ENCODE measurements at regions not wholly inside any gene's neighbourhood (a gene's known extent, or its start where the extent isn't known, plus 50 kb on each side); places are given as distances from the start of the nearest gene placed in this dataset.

DNA sequence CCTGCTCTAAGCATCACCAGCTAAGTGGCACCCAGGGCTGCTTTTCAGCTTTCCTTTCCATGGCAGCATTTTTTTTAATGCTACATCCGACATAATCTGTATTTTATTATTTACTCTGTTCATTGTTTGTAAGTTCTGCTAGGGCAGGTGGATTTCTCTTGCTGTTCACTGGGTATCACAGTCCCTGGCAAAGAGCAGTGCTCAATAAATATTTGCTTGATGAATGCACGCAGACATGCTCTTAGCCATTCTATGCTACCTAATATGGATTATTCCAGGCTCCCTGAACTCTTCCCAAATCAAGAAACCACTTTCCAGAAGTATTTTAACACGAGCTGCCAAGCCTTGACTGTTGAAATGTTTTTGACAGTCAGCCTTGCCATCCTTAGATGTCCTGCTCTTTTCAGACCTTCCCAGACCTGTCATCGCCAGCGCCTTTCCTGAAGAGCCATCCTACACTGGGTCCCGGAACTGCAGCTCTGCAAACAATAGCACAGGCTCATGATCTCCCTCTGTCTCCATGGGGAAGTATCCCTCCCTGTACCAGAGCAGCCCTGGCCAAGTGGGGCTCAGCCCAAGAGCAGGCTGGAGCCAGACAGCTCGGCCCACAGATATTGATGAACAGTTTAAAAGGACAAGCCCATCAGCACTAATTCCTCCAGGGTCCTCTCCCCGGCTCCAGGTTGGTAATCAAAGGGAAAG is 136.5 kb upstream of the CDH4 start:
- Histone ChIP-seq H3K4me2 (ENCODE audit: insufficient read depth in 1 of 2, low read depth in 2 of 2, low read length in 2 of 2) (no peak overlapping the region), H4K91ac (replicated peaks; ENCODE audit: insufficient read length, low read length) (no peak overlapping the region), H3K4me1 (replicated peaks in 1 of 4; ENCODE audit: control insufficient read depth in 3 of 4, insufficient read depth in 4 of 4, low read length in 3 of 4) (peaks cover 0 to under 1% (median 0%) of the 10 kb centered on the region in 4 experiments; a peak in 1 of 7 replicates), H4K8ac (ENCODE audit: extremely low read depth, insufficient read depth, low read length) (no peak overlapping the region), H2AK5ac (ENCODE audit: low read depth, low read length) (no peak overlapping the region), H2BK15ac (ENCODE audit: low read length) (no peak overlapping the region), H2AFZ (ENCODE audit: low read length) (no peak overlapping the region), H3K18ac (ENCODE audit: extremely low read depth, low read length) (no peak overlapping the region), H3K79me2 (ENCODE audit: control insufficient read depth in 1 of 2, insufficient read depth in 2 of 2, low read length in 2 of 2) (no peaks in the 10 kb centered on the region), H4K20me1 (replicated peaks in 1 of 2; ENCODE audit: control insufficient read depth in 1 of 2, insufficient read depth in 2 of 2, low read length in 2 of 2) (no peaks in the 10 kb centered on the region), H2BK12ac (ENCODE audit: low read depth, low read length) (no peak overlapping the region), H2BK5ac (ENCODE audit: low read depth, low read length) (no peak overlapping the region), H3K4me3 (ENCODE audit: extremely low read depth in 1 of 4, insufficient read depth in 2 of 4, low read depth in 3 of 4, low read length in 4 of 4) (no peak overlapping the region), H3K56ac (replicated peaks; ENCODE audit: insufficient read length, low read depth, low read length) (no peak overlapping the region), H3K9ac (replicated peaks in 1 of 4; ENCODE audit: extremely low read depth in 1 of 4, low read depth in 3 of 4, low read length in 3 of 4) (no peak overlapping the region), H2BK20ac (ENCODE audit: low read length) (no peak overlapping the region), H2BK120ac (replicated peaks; ENCODE audit: low read depth, low read length) (no peak overlapping the region), H3K27ac (ENCODE audit: low read depth, low read length) (no peak overlapping the region), H3K27me3 (replicated peaks in 1 of 4; ENCODE audit: control insufficient read depth in 3 of 4, extremely low read depth in 1 of 4, insufficient read depth in 3 of 4, low read length in 3 of 4) (peaks cover 2 to 19% (median 8%) of the 10 kb centered on the region in 4 experiments; a peak in 5 of 7 replicates), H3K23ac (ENCODE audit: insufficient read length) (no peak overlapping the region), H3K79me1 (ENCODE audit: low read depth, low read length) (no peaks in the 10 kb centered on the region), H3K4ac (replicated peaks; ENCODE audit: insufficient read length, low read depth, low read length) (no peak overlapping the region), H3K36me3 (ENCODE audit: control insufficient read depth in 2 of 4, insufficient read depth in 4 of 4, low read length in 3 of 4) (no peaks in the 10 kb centered on the region), H4K5ac (ENCODE audit: insufficient read length, low read depth, low read length) (no peak overlapping the region), H3K23me2 (ENCODE audit: low read depth, low read length) (no peaks in the 10 kb centered on the region), H3K9me3 (ENCODE audit: insufficient read depth in 2 of 2, low read depth in 1 of 2, low read length in 1 of 2) (no peaks in the 10 kb centered on the region), H3K14ac (ENCODE audit: insufficient read length) (no peak overlapping the region)
- 90% methylated on average over 8 of the region's 8 CpGs; no CpG with 5 or more reads in 1 of the 2 experiments for WGBS, 2 experiments (ENCODE audit: extremely low coverage in 1 of 2, insufficient coverage in 1 of 2, insufficient read length in 1 of 2, insufficient replicate concordance in 2 of 2, low coverage in 1 of 2, low lambda C conversion rate in 2 of 2, missing lambda C conversion rate in 1 of 2)
- FAIRE-seq (no peak), DNase-seq (ENCODE audit: low read depth in 1 of 2, low spot score in 2 of 2) (no peak)
- ChIA-PET CTCF (ENCODE audit: partially characterized antibody) (interaction anchor here (0.8 to 2.9 kb wide), 6 partner anchors 10 to 263 kb away, joined by 3 to 11 read pairs (median 3); no protein-coding TSS in a partner anchor), POLR2A (ENCODE audit: partially characterized antibody) (no interaction called here)
- no peak for TF ChIP-seq HDAC2 (IDR thresholded peaks at IDR 0.05; ENCODE audit: borderline replicate concordance in 1 of 2, low read depth in 2 of 2, low read length in 2 of 2)

Measured in H1 (cell line).